Left forelimb (tissue), 1 donor: ENCODE measurements at regions not wholly inside any gene's neighbourhood (a gene's known extent, or its start where the extent isn't known, plus 50 kb on each side); places are given as distances from the start of the nearest gene placed in this dataset.

Experiments
- DNase-seq: peaks from one replicate; pipeline ENCODE4 v3.0.0-alpha.2; 2018; ENCODE audit warnings: low spot score

GRCh38 chr6:44606504-44606903 lies 219.0 kb downstream of the CDC5L start:
- no peak for DNase-seq

DNA sequence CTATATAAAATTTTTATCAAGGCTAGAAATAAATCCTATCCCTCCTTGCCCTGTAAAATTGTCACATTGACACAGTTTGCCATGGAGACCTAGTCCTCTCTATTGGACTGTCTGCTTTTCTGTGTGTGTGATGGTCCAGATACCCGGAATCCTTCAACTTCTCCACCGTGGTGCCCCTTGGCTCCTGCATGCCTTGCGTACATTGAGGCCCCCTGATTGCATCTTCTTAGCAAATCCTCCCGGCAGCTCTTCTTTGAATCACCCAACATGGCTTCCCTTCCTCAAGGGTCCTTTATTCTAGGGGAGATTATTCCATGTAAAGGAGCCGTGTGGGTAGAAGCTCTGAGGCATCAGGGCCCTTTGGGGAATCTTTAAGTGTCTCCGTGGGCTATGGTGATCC lies 219.5 kb downstream of the CDC5L start:
- no peak for DNase-seq

DNA sequence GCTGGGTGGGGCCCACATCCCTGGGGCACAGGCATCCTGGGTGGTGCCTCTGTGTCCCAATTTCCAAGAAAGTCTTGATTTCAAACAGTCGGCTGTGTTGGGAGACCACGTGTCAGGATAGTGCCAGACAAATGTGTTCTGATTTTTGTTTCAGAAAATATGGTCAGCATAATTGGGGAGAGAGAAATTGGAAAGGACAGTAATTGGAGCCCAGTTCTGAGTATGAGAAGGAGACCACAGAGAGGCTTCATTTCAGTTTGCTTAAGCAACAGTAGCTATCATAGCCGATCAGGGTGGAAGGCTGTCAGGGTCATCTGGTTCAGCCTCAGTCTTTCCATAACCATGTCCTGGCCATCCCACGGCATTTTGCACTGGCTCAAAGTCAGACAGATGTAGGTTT lies 220.7 kb downstream of the CDC5L start:
- DNase-seq: no peak

GRCh38 chr6:44609051-44609612 lies 221.6 kb downstream of the CDC5L start:
- DNase-seq: no peak

DNA sequence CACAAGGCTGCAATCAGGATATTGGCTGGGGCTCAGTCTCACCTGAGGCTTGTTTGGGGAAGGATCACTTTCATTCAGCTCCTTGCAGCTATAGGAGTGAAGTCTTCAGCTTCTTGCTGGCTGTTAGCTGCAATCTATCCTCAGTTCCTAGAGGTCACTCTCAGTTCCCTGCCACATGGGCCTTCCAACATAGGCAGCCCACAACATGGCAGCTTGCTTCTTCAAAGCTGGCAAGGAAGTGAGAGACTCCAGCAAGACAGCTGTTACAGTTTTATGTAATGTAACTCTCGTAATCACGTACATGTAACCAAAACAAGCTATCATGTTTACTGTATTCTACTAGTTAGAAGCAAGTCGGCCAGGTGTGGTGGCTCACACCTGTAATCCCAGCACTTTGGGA lies 226.9 kb downstream of the CDC5L start:
- DNase-seq: no peak

DNA sequence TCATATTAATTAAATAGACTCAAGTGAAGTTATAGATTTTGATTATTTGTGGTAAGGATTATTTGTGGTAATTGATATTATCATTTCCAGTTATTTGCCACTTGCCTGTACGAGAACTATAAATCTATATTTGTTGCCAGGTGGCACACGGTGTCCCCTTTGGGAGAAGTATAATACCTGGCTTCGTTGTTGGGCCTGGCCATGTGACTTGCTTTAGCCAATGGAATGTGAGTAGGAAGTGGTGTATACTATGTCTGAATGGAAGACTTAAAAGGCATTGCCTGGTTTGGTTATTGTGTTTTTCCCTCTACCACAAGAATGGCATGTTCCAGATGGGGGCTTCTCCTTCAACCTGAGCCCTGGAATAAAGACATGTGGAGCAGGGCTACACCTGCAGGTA lies 228.1 kb downstream of the CDC5L start:
- DNase-seq: no peak

DNA sequence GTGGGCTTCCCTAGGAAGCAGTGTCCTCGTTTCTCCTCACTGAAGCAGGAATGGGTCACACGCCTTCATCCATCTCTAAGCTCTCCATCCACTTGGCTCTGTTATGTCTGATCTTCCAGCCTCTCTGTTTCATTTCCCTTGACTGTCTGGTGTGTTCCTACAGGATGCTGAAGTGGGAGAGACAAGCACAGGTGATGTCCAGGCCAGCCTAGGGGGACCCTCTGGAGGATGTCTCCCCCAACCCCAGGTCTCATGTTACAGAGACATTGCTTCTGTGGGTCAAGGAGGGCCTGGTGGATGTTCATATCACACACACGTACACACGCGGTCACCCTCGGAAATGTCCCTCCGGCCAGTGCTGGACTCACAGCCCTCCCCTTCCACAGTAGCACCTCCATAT lies 229.9 kb downstream of the CDC5L start:
- DNase-seq: no peak

DNA sequence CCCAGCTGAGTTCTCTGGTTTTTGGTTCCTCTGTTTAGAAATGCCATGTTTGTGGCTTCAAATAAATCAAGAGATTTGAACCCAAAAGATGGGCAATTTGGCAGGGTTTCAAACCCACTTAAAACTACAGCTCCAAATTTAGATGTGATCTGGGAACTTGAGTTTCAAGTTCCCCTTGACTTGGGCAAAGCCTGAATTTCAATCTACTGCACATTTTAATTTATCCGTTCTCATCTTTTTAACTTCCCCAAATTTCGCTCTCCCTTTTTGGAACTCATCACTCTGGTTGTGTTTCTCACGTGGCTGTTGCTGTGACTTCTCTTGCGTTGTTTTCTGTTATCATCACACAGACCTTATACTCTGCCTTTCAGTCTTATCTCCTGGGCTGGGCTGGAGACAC lies 230.9 kb downstream of the CDC5L start:
- no peak for DNase-seq

DNA sequence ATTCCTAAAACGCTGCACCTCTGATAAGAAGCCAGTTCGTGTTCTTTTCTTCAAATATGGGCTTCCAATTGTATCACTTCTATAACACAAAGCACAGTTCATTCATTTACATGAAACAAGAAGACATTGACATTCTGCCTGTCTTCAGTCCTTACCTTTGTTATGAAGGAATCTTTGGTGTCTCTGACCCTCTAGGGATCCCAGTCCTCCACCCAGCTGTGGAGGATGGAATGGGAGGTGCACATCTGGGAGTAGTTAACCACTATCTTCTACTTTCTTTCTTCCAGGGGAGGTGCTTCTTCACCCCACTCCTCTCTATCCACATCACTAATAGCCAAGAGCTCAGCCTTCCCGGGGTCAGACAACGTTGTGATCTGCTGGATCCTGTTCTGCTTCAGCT lies 233.4 kb downstream of the CDC5L start:
- DNase-seq: no peak

- no peak for DNase-seq
These were observed 234.3 kb downstream of the CDC5L start for GRCh38 chr6:44621846-44622245.

DNA sequence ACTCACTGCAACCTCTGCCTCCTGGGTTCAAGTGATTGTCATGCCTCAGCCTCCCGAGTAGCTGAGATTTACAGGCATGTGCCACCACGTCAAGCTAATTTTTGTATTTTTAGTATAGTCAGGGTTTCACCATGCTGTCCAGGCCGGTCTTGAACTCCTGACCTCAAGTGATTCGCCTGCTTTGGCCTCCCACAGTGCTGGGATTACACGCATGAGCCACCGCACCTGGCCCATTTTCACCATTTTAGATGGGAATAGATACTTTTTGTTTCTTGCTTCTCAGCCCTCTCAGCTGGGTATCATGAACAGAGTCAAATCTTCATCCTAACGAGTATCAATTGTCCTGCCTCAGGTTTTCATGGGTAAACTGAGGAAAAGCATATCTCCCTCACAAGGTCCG lies 235.0 kb downstream of the CDC5L start:
- no peak for DNase-seq

DNA sequence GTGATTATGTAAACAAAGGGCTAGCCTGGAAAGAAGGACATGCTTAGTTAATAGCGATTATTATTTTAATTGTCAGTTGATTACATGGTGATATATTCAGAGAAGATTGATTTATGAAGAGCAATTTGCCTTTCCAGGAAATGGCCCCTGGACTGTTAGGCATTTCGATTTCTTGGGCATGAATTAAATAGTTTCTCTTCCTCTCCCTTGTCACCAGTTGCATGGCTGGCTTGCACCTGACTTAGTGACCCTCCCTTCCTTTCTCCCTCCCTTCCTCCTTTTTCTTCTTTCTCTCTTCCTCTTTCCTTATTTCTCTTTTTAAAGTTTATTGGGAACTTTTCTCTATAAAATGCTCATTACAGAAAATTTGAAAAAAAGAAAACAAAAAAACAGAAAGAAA lies 235.4 kb downstream of the CDC5L start:
- no peak for DNase-seq

DNA sequence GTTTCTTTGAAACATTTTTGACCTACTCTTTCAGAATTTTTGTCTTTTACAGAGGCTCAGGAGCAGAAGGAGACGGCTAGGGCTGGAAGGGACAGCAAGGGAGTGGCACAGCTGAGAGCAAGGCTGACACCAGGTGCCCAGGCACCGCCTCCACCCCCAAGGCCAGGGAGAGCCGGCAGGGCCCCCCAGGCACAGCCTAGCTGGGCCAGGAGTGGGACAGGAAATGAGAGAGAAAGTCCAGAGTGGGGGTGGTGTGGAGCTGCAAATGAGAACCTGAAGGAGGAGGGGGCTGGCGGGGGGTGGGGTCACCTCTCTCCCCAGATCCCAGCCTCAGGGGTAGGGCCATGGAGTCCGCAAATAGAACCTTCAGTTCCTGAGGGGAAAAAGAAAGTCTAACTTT lies 236.7 kb downstream of the CDC5L start:
- no peak for DNase-seq

DNA sequence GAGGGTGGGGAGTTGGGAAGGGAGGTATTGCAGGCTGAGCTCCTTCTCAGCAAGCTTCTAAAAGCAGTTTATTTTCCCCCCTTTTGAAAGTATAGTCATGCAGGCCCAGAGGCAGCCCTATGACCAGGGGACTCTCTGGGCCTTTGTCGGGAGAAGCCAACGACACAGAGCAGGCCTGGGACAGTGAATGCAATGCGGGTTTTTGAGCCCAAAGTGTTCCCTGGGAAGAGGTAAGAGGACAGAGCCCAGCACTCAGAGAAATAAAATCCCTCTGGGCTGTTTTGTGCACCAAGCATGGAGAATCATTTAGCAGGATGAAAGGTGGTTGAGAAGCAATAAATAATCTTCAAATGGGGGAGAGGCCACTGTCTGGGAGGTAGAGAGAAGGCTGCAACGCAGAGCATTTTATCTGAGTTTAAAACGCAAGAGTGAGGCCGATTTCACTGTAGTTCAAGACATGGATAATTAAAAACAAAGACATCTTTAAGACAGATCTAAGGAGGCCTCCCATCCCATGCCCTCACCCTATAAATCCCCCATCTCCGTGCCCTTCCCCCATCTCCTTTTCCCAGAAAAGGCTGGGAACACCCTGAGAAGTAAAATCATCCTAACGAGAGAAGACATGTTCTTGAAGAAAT lies 237.5 kb downstream of the CDC5L start:
- no peak for DNase-seq

DNA sequence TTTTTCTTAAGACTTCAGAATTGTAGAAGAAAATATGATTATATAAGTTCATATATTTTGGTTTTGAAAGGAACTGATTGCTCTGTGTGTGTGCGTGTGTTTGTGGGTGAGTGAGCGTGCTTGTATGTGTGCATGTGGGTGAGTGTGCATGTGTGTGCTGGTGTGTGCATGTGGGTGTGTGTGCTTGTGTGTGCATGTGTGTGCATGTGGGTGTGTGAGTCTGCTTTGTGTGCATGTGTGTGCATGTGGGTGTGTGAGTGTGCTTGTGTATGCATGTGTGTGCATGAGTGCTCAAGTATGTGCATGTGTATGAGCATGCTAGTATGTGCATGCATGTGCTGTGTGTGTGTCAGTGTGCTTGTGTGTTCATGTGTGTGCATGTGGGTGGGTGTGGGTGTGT lies 238.5 kb downstream of the CDC5L start:
- DNase-seq: no peak

DNA sequence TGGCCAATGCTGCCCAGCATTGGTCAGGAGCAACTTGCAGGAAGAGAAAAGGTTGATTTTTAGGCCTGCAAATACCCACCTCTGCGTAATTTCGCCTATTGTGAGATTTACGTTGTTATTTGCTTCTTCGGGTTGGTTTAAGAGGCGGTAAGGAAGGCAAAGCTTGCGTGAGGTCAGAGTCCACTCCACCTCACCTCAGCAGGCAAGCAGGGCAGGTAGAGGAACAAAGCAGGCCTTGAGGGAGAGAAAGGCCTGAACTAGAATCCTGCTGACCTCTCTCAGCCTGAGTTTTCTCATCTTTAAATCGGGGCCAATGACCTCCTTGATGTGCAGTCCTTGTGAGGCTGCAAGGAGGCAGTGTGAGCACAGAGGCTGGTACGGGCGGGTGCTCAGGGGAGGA lies 239.1 kb downstream of the CDC5L start:
- DNase-seq: no peak

DNA sequence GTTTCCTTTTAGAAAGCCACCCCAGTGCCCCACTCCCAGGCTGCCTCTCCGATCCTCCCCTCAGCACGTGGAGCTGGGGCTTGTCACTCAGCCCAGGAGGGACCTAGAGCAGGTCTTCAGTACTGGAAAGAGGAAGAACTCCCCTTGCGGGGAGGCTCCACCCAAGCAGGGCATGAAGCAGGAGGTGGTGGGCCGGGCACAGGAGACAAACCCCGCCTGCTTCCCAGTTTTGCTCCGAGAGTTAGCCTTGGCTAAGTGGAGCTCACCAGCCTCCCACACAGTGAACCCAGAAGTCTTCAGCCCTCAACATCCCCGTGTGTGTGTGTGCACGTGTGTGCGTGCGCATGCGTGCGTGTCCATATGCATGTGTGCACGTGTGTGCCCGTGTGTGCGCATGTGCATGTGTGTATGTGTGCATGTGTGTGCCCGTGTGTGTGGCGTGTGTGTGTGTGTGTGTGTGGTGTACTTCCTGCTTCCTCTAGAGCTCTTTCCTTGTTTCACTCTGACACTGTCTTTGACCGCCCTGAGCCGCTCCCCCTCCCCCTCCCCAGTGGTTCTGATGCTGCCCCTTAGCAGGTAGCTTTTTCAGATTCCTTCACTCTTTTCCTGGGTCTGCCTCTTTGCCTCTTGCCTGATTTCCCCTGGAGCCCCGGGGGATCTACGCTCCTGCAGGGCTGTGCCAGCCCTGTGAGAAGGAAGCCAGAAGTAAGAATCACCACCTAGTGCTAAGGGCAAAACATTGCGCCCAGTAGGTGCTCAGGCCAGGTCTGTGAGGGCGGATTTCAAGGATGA lies 239.8 kb downstream of the CDC5L start:
- DNase-seq: no peak

DNA sequence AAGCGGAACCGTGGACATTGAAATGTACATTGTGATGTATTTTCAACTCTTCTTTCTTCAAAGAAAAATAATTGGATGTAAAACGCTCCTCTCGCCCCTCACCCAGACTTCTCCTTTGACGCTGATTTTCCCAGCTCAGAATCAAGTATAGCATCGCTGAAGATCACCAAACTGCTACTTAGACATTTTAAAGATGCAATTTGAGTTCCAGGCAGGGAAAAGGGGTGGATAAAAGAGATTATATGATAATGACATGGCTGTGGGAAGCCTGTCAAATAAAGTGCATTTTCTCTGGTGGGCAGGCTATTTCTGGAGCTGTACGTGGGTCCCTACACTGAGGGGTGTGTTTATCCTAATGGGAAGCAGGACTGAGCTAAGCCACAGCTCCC lies 240.4 kb downstream of the CDC5L start:
- no peak for DNase-seq

- DNase-seq: no peak
These were observed 240.8 kb downstream of the CDC5L start for GRCh38 chr6:44628347-44628746.

DNA sequence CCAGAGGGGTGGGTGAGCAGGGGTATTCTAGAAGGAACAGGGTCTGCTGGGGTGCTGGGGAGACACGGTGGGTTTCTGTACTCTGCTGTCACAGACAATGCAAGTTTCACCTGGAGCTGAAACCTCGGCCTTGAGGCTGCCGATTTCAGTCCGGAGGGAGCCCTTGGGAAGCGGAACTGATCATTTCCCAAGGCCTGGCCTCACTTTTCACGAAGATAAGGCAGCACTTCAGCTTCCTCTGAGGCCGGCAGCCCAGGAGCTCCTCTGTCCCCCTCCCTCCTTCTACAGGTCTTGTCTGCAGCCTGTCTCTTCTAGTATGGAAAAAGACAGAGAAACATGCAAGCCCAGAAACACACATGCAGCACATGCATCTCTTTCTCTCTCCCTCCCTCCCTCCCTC lies 242.1 kb downstream of the CDC5L start:
- DNase-seq: no peak

GRCh38 chr6:44630125-44631028 lies 242.9 kb downstream of the CDC5L start:
- no peak for DNase-seq

DNA sequence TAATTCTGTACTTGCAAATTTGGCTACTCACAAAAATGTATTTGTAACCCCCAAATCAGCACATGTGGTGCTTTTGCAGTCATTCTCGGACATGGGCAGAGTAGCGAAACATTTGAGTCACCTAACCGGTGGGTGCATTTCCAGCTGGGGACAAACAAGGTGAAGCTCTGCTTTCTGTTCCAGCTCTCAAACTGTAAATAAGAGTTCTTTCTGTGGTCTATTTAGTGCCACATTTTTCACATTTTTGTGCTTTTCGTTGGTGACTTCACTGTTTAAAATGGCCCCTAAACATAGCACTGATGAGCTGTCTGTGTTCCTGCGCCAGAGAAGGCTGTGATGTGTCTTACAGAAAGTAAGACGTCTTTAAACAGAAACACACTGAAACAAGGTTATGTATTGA lies 244.5 kb downstream of the CDC5L start:
- no peak for DNase-seq

DNA sequence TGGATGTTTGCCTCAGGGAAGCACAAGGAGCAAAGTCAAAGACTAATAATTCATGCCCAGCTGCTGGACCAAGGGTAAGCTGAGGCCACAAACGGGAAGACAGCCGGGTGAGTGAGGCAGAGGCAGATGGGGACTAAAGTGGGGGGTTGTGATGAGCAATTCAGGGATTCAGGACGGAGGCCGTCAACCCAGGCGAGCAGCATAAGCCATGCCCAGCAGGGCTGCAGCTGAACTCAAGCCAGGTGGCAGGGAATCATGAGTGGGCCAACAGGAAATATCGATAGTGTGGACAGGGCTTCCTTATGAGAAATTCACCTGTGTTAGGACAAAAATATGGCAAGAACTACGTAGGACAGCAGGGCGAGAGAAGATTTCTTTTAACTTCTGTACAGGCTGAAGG lies 246.8 kb downstream of the CDC5L start:
- no peak for DNase-seq
